WTC11 (cell line): ENCODE measurements at regions not wholly inside any gene's neighbourhood (a gene's known extent, or its start where the extent isn't known, plus 50 kb on each side); places are given as distances from the start of the nearest gene placed in this dataset.

Source experiments
- ATAC-seq: fragments of 200-7000 bp; cut with Tn5 transposase; 2 replicates; pipeline ENCODE4 v1.10.0; 2021; ENCODE audit warnings: mild to moderate bottlenecking, moderate library complexity
- CTCF ChIA-PET: fragments of 300-600 bp; sonication (Branson Sonifier 250); formaldehyde crosslinking; loops from one replicate; lab custom pipeline; 2021; ENCODE audit warnings: antibody characterized with exemption; lab: Charles Lee
- POLR2A ChIA-PET: fragments of 350-600 bp; sonication (Branson Sonifier 250); formaldehyde crosslinking; loops from one replicate; lab custom pipeline; 2021; ENCODE audit warnings: antibody characterized with exemption; lab: Charles Lee
- DNase-seq: peaks from one replicate; pipeline ENCODE4 v3.0.0; 2021; ENCODE audit warnings: low spot score
- H3K27ac Mint-ChIP-seq: 2 replicates; pipeline ENCODE4 v1.8.0; 2021; ENCODE audit warnings: mixed read lengths
- H3K27me3 Mint-ChIP-seq: 2 replicates; pipeline ENCODE4 v1.8.0; 2021; ENCODE audit warnings: low read depth, mild to moderate bottlenecking, moderate library complexity, mixed read lengths
- H3K36me3 Mint-ChIP-seq: 2 replicates; pipeline ENCODE4 v1.8.0; 2021; ENCODE audit warnings: mixed read lengths
- H3K4me1 Mint-ChIP-seq: 2 replicates; pipeline ENCODE4 v1.8.0; 2022; ENCODE audit warnings: mixed read lengths
- H3K4me3 Mint-ChIP-seq: 2 replicates; pipeline ENCODE4 v1.8.0; 2021; ENCODE audit warnings: mild to moderate bottlenecking, moderate library complexity, mixed read lengths
- H3K9me3 Mint-ChIP-seq: 2 replicates; pipeline ENCODE4 v1.8.0; 2021; ENCODE audit warnings: mixed read lengths
- AFF4 ChIP-seq: sonication (generic); formaldehyde crosslinking; IDR thresholded peaks from 2 replicates; pipeline ENCODE4 v1.8.1; 2023; ENCODE audit warnings: mild to moderate bottlenecking, missing genetic modification reagents, borderline replicate concordance
- FOXP1 ChIP-seq: sonication (generic); formaldehyde crosslinking; IDR thresholded peaks from 2 replicates; pipeline ENCODE4 v1.8.0; 2022; ENCODE audit warnings: missing genetic modification reagents, mild to moderate bottlenecking, moderate library complexity, borderline replicate concordance
- GABPB1 ChIP-seq: sonication (generic); formaldehyde crosslinking; IDR thresholded peaks from 2 replicates; pipeline ENCODE4 v1.8.1; 2023; ENCODE audit warnings: mild to moderate bottlenecking, missing genetic modification reagents
- GTF2I ChIP-seq: fragments of 250-450 bp; sonication (Bioruptor Pico); conservative IDR thresholded peaks from 2 replicates; pipeline ENCODE4 v1.4.0; 2021; ENCODE audit warnings: mild to moderate bottlenecking
- IRF1 ChIP-seq: sonication (generic); formaldehyde crosslinking; IDR thresholded peaks from 2 replicates; pipeline ENCODE4 v1.8.0; 2023; ENCODE audit warnings: missing genetic modification reagents
- SMAD3 ChIP-seq: sonication (generic); formaldehyde crosslinking; IDR thresholded peaks from 2 replicates; pipeline ENCODE4 v1.8.0; 2022; ENCODE audit warnings: missing genetic modification reagents, mild to moderate bottlenecking, borderline replicate concordance
- STAT6 ChIP-seq: sonication (generic); formaldehyde crosslinking; conservative IDR thresholded peaks from 2 replicates; pipeline ENCODE4 v1.8.1; 2023; ENCODE audit warnings: mild to moderate bottlenecking, low read depth, missing genetic modification reagents, moderate library complexity
- TEAD1 ChIP-seq: sonication (generic); formaldehyde crosslinking; IDR thresholded peaks from 2 replicates; pipeline ENCODE4 v1.8.0; 2022; ENCODE audit warnings: mild to moderate bottlenecking, missing genetic modification reagents
- USF1 ChIP-seq: sonication (generic); formaldehyde crosslinking; IDR thresholded peaks from 2 replicates; pipeline ENCODE4 v1.8.0; 2022; ENCODE audit warnings: mild to moderate bottlenecking, missing genetic modification reagents
- USF2 ChIP-seq: sonication (generic); formaldehyde crosslinking; IDR thresholded peaks from 2 replicates; pipeline ENCODE4 v1.8.1; 2023; ENCODE audit warnings: mild to moderate bottlenecking, missing genetic modification reagents, moderate library complexity
- ZNF219 ChIP-seq: sonication (generic); formaldehyde crosslinking; IDR thresholded peaks from 2 replicates; pipeline ENCODE4 v1.8.0; 2023; ENCODE audit warnings: missing genetic modification reagents, mild to moderate bottlenecking, borderline replicate concordance
- ZNF317 ChIP-seq: sonication (generic); formaldehyde crosslinking; IDR thresholded peaks from 2 replicates; pipeline ENCODE4 v1.8.1; 2023; ENCODE audit warnings: low read depth, mild to moderate bottlenecking, moderate library complexity, missing genetic modification reagents, borderline replicate concordance
- ZNF396 ChIP-seq: fragments of 250-450 bp; sonication (Bioruptor Pico); IDR thresholded peaks from 2 replicates; pipeline ENCODE4 v1.8.0; 2021; ENCODE audit warnings: mild to moderate bottlenecking, moderate library complexity, borderline replicate concordance
- ZSCAN18 ChIP-seq: fragments of 250-450 bp; sonication (Bioruptor Pico); IDR thresholded peaks from 2 replicates; pipeline ENCODE4 v2.1.2; 2022; ENCODE audit warnings: mild to moderate bottlenecking, moderate library complexity

- ChIA-PET CTCF (no interaction called here), POLR2A (no interaction called here)
- DNase-seq (no peak), ATAC-seq (no peak)
- TF ChIP-seq IRF1 (no peak), ZSCAN18 (CRISPR knock-in tag) (no peak), USF1 (CRISPR knock-in tag) (no peak), ZNF396 (CRISPR knock-in tag) (no peak), GTF2I (CRISPR knock-in tag) (no peak)
- Mint-ChIP-seq H3K4me1 (peaks cover 40% of the 10 kb centered on the region), H3K36me3 (peaks cover 8% of the 10 kb centered on the region; the same call in 1 of the 2 replicates), H3K4me3 (no peak overlapping the region), H3K27me3 (no peaks in the 10 kb centered on the region), H3K9me3 (peaks cover 12% of the 10 kb centered on the region), H3K27ac (no peak overlapping the region)
These were observed 677.6 kb downstream of the IRS1 start for GRCh38 chr2:226122041-226122440.

GRCh38 chr2:226121046-226121738 is 678.4 kb downstream of the IRS1 start:
- H3K36me3 Mint-ChIP-seq: peaks cover 8% of the 10 kb centered on the region; the same call in 1 of the 2 replicates
- peaks cover 12% of the 10 kb centered on the region for H3K9me3 Mint-ChIP-seq
- peaks cover 47% of the 10 kb centered on the region for H3K4me1 Mint-ChIP-seq
- no peaks in the 10 kb centered on the region for H3K27me3 Mint-ChIP-seq
- ATAC-seq: no peak
- DNase-seq: no peak
- no peak overlapping the region for H3K27ac Mint-ChIP-seq
- TF ChIP-seq FOXP1 (CRISPR knock-in tag): no peak
- no peak for TF ChIP-seq SMAD3 (CRISPR knock-in tag)
- TF ChIP-seq, all 79 proteins: peak for 0
- ChIA-PET POLR2A (interaction anchor here (0.6 kb wide), 1 partner anchor 63 kb away, joined by 3 read pairs; no protein-coding TSS in a partner anchor), CTCF (no interaction called here)
- no peak overlapping the region for H3K4me3 Mint-ChIP-seq

- no peak overlapping the region for H3K4me3 Mint-ChIP-seq
- H3K36me3 Mint-ChIP-seq: peaks cover 8% of the 10 kb centered on the region; the same call in 1 of the 2 replicates
- ChIA-PET POLR2A (no interaction called here), CTCF (no interaction called here)
- peaks cover 12% of the 10 kb centered on the region for H3K9me3 Mint-ChIP-seq
- DNase-seq: no peak
- no peak overlapping the region; the same call in 1 of the 2 replicates for H3K27ac Mint-ChIP-seq
- no peak for ATAC-seq
- TF ChIP-seq GABPB1 (CRISPR knock-in tag) (peak; percentile 52), ZNF219 (CRISPR knock-in tag) (no peak)
- no peaks in the 10 kb centered on the region; the same call in 1 of the 2 replicates for H3K27me3 Mint-ChIP-seq
- peaks cover 51% of the 10 kb centered on the region for H3K4me1 Mint-ChIP-seq
These were observed 680.9 kb downstream of the IRS1 start for GRCh38 chr2:226118471-226119429.

- H3K36me3 Mint-ChIP-seq: peaks cover 7% of the 10 kb centered on the region; the same call in 1 of the 2 replicates
- no peak overlapping the region for H3K27ac Mint-ChIP-seq
- no peaks in the 10 kb centered on the region; the same call in 1 of the 2 replicates for H3K27me3 Mint-ChIP-seq
- ChIA-PET CTCF (interaction anchor here (1.5 kb wide), 1 partner anchor 98 kb away, joined by 5 read pairs; no protein-coding TSS in a partner anchor), POLR2A (no interaction called here)
- peaks cover 7% of the 10 kb centered on the region for H3K9me3 Mint-ChIP-seq
- peaks cover 42% of the 10 kb centered on the region for H3K4me1 Mint-ChIP-seq
- H3K4me3 Mint-ChIP-seq: no peak overlapping the region
- ATAC-seq (no peak), DNase-seq (no peak)
- TF ChIP-seq ZNF317 (CRISPR knock-in tag) (no peak), STAT6 (CRISPR knock-in tag) (no peak), GTF2I (CRISPR knock-in tag) (no peak), AFF4 (CRISPR knock-in tag) (no peak), TEAD1 (CRISPR knock-in tag) (no peak), USF2 (CRISPR knock-in tag) (no peak)
These were observed 682.0 kb downstream of the IRS1 start for GRCh38 chr2:226117510-226118065.
